GM19035 (cell line): ENCODE measurements at regions not wholly inside any gene's neighbourhood (a gene's known extent, or its start where the extent isn't known, plus 50 kb on each side); places are given as distances from the start of the nearest gene placed in this dataset.

ENCODE experiments used
- ATAC-seq: cut with Tn5 transposase; IDR thresholded peaks from one replicate; pipeline ENCODE4 v1.9.1; 2021; ENCODE audit not compliant: unreplicated experiment

- ATAC-seq, result no peak
Measured at GRCh38 chr20:6693178-6693807, 74.2 kb upstream of the BMP2 start.

GRCh38 chr20:6692566-6693173 is 74.8 kb upstream of the BMP2 start:
- ATAC-seq, result no peak

GRCh38 chr20:6691516-6691915 is 76.0 kb upstream of the BMP2 start:
- ATAC-seq, result no peak

GRCh38 chr20:6689339-6689973 is 78.0 kb upstream of the BMP2 start:
- no peak for ATAC-seq

- no peak for ATAC-seq
Measured at GRCh38 chr20:6686171-6686570, 81.3 kb upstream of the BMP2 start.

GRCh38 chr20:6685626-6686025 is 81.9 kb upstream of the BMP2 start:
- ATAC-seq, result no peak

GRCh38 chr20:6685181-6685582 is 82.3 kb upstream of the BMP2 start:
- no peak for ATAC-seq

- ATAC-seq, result no peak
Measured at GRCh38 chr20:6683021-6683977, 84.2 kb upstream of the BMP2 start.

GRCh38 chr20:6680854-6681253 is 86.6 kb upstream of the BMP2 start:
- no peak for ATAC-seq

- no peak for ATAC-seq
Measured at GRCh38 chr20:6680441-6680840, 87.0 kb upstream of the BMP2 start.

GRCh38 chr20:6679086-6679485 is 88.4 kb upstream of the BMP2 start:
- no peak for ATAC-seq

- ATAC-seq, result no peak
Measured at GRCh38 chr20:6678101-6678500, 89.4 kb upstream of the BMP2 start.

- no peak for ATAC-seq
Measured at GRCh38 chr20:6674831-6675230, 92.7 kb upstream of the BMP2 start.

- no peak for ATAC-seq
Measured at GRCh38 chr20:6673071-6673470, 94.4 kb upstream of the BMP2 start.

- ATAC-seq, result no peak
Measured at GRCh38 chr20:6671829-6672228, 95.7 kb upstream of the BMP2 start.

- no peak for ATAC-seq
Measured at GRCh38 chr20:6668546-6668945, 98.9 kb upstream of the BMP2 start.

- no peak for ATAC-seq
Measured at GRCh38 chr20:6665621-6666355, 101.7 kb upstream of the BMP2 start.

GRCh38 chr20:6665161-6665560 is 102.3 kb upstream of the BMP2 start:
- no peak for ATAC-seq

- no peak for ATAC-seq
Measured at GRCh38 chr20:6664574-6664973, 102.9 kb upstream of the BMP2 start.

GRCh38 chr20:6663751-6664388 is 103.6 kb upstream of the BMP2 start:
- no peak for ATAC-seq
